Mesenchymal stem cell (in vitro differentiated cells and primary cell): ENCODE measurements at regions not wholly inside any gene's neighbourhood (a gene's known extent, or its start where the extent isn't known, plus 50 kb on each side); places are given as distances from the start of the nearest gene placed in this dataset.

Experiments used
- DNase-seq: peaks from one replicate; pipeline ENCODE4 v3.0.0-alpha.2; 2013
- H2AFZ ChIP-seq: one replicate; pipeline ENCODE4 v1.6.1; 2013; ENCODE audit warnings: low read depth, mild to moderate bottlenecking, control low read depth, inconsistent platforms, low read length, moderate library complexity
- H2AK5ac ChIP-seq: 2 replicates; pipeline ENCODE4 v1.6.1; 2013; ENCODE audit warnings: low read length, moderate library complexity, mild to moderate bottlenecking, inconsistent platforms; ENCODE audit not compliant: severe bottlenecking
- H2BK120ac ChIP-seq: one replicate; pipeline ENCODE4 v1.6.1; 2013; ENCODE audit warnings: low read depth, mild to moderate bottlenecking, inconsistent platforms, low read length, moderate library complexity
- H2BK12ac ChIP-seq, 2 experiments: one replicate each; pipeline ENCODE4 v1.6.1; 2013; ENCODE audit warnings: inconsistent platforms in 2 of 2, low read length in 2 of 2, mild to moderate bottlenecking in 2 of 2, moderate library complexity in 2 of 2, control low read depth in 1 of 2
- H2BK15ac ChIP-seq: one replicate; pipeline ENCODE4 v1.6.1; 2013; ENCODE audit warnings: mild to moderate bottlenecking, low read depth, inconsistent platforms; ENCODE audit not compliant: poor library complexity, severe bottlenecking
- H2BK5ac ChIP-seq: 2 replicates; pipeline ENCODE4 v1.6.1; 2013; ENCODE audit warnings: low read depth, mild to moderate bottlenecking, low read length, control low read depth, inconsistent platforms; ENCODE audit not compliant: poor library complexity, severe bottlenecking
- H3K14ac ChIP-seq, 2 experiments: one replicate each; pipeline ENCODE4 v1.6.1; 2013; ENCODE audit warnings: inconsistent platforms in 2 of 2, low read length in 2 of 2, control low read depth in 1 of 2, mild to moderate bottlenecking in 1 of 2, moderate library complexity in 1 of 2
- H3K18ac ChIP-seq, 2 experiments: one replicate each; pipeline ENCODE4 v1.6.1; 2013; ENCODE audit warnings: inconsistent platforms in 2 of 2, low read length in 2 of 2, control low read depth in 1 of 2, low read depth in 1 of 2, mild to moderate bottlenecking in 1 of 2
- H3K23ac ChIP-seq, 2 experiments: one replicate each; pipeline ENCODE4 v1.6.1; 2013; ENCODE audit warnings: inconsistent platforms in 2 of 2, low read length in 2 of 2, mild to moderate bottlenecking in 2 of 2, moderate library complexity in 2 of 2, control low read depth in 1 of 2
- H3K27ac ChIP-seq: 2 replicates; pipeline ENCODE4 v1.5.1; 2013; ENCODE audit warnings: mild to moderate bottlenecking, moderate library complexity, low read length, control low read depth, inconsistent platforms; ENCODE audit not compliant: poor library complexity, severe bottlenecking
- H3K27me3 ChIP-seq, 2 experiments: 2 replicates each; pipeline versions ENCODE4 v1.6.1 to v1.7.0; 2013; ENCODE audit warnings: low read length in 2 of 2, mild to moderate bottlenecking in 2 of 2, moderate library complexity in 2 of 2, control low read depth in 1 of 2, inconsistent platforms in 1 of 2; ENCODE audit not compliant: control insufficient read depth in 1 of 2, insufficient read depth in 1 of 2
- H3K36me3 ChIP-seq, 2 experiments: 2 replicates each; pipeline versions ENCODE4 v1.6.1 to v1.7.0; 2013; ENCODE audit warnings: low read length in 2 of 2, control low read depth in 1 of 2, inconsistent platforms in 1 of 2, low read depth in 1 of 2, mild to moderate bottlenecking in 1 of 2; ENCODE audit not compliant: insufficient read depth in 2 of 2, control insufficient read depth in 1 of 2
- H3K4ac ChIP-seq, 2 experiments: one replicate each; pipeline ENCODE4 v1.6.1; 2013; ENCODE audit warnings: inconsistent platforms in 2 of 2, low read length in 2 of 2, mild to moderate bottlenecking in 2 of 2, moderate library complexity in 2 of 2, control low read depth in 1 of 2, low read depth in 1 of 2
- H3K4me1 ChIP-seq: 2 replicates; pipeline ENCODE4 v1.6.1; 2013; ENCODE audit warnings: low read depth, low read length, control low read depth; ENCODE audit not compliant: control insufficient read depth, insufficient read depth
- H3K4me2 ChIP-seq: 2 replicates; pipeline ENCODE4 v1.6.1; 2013; ENCODE audit warnings: low read length, mild to moderate bottlenecking, inconsistent platforms; ENCODE audit not compliant: poor library complexity, severe bottlenecking
- H3K4me3 ChIP-seq, 2 experiments: 2 replicates each; pipeline versions ENCODE4 v1.5.1 to v1.7.0; 2013; ENCODE audit warnings: low read length in 2 of 2, mild to moderate bottlenecking in 2 of 2, control low read depth in 1 of 2, low read depth in 1 of 2; ENCODE audit not compliant: insufficient read depth in 1 of 2
- H3K79me1 ChIP-seq: replicated peaks from 2 replicates; pipeline ENCODE4 v1.6.1; 2013; ENCODE audit warnings: mild to moderate bottlenecking, control low read depth, low read length, inconsistent platforms; ENCODE audit not compliant: poor library complexity, severe bottlenecking
- H3K9ac ChIP-seq: 2 replicates; pipeline ENCODE4 v1.7.0; 2013; ENCODE audit warnings: mild to moderate bottlenecking, low read length, moderate library complexity
- H3K9me3 ChIP-seq: 2 replicates; pipeline ENCODE4 v1.7.0; 2013; ENCODE audit warnings: mild to moderate bottlenecking, low read length; ENCODE audit not compliant: control insufficient read depth
- H4K8ac ChIP-seq: one replicate; pipeline ENCODE4 v1.6.1; 2013; ENCODE audit warnings: inconsistent platforms, mild to moderate bottlenecking, low read length, moderate library complexity
- H4K91ac ChIP-seq: one replicate; pipeline ENCODE4 v1.6.1; 2013; ENCODE audit warnings: mild to moderate bottlenecking, low read length, inconsistent platforms
- WGBS: methylation state at CpG from one replicate; pipeline ENCODE4 v1.1.7; 2013; ENCODE audit warnings: mixed read lengths; 5-methylcytosine and 5-hydroxymethylcytosine counted together

GRCh38 chr3:127043041-127043641 is 60.2 kb downstream of the PLXNA1 start:
- no peak for DNase-seq
- Histone ChIP-seq H3K27me3 (peaks cover 0 to 23% of the 10 kb centered on the region in 2 experiments), H2BK15ac (no peak overlapping the region), H3K9me3 (no peaks in the 10 kb centered on the region), H2BK12ac (no peak overlapping the region), H3K9ac (peak overlapping the region; percentile 12), H3K14ac (peak overlapping the region in 1 of 2 experiments; percentile 29), H3K79me1 (no peaks in the 10 kb centered on the region), H4K91ac (no peak overlapping the region), H3K23ac (no peak overlapping the region), H3K4me1 (peaks cover 18% of the 10 kb centered on the region), H3K4ac (peak overlapping the region in 1 of 2 experiments; percentile 35), H4K8ac (no peak overlapping the region), H2AFZ (no peak overlapping the region), H2BK5ac (no peak overlapping the region), H3K4me3 (no peak overlapping the region), H3K36me3 (no peaks in the 10 kb centered on the region), H3K4me2 (no peak overlapping the region), H3K27ac (peak overlapping the region; percentile 79), H2AK5ac (peak overlapping the region; percentile 71), H3K18ac (peak overlapping the region in 1 of 2 experiments; percentile 5), H2BK120ac (no peak overlapping the region)
- WGBS: 69% methylated on average over 17 of the region's 17 CpGs

GRCh38 chr3:127043731-127044510 is 61.0 kb downstream of the PLXNA1 start:
- Histone ChIP-seq H3K14ac (no peak overlapping the region), H3K9ac (peak overlapping the region; percentile 12), H2AK5ac (peak overlapping the region; percentile 98), H3K27me3 (peaks cover 0 to 27% of the 10 kb centered on the region in 2 experiments), H2BK15ac (no peak overlapping the region), H3K4me1 (peaks cover 18% of the 10 kb centered on the region), H4K8ac (no peak overlapping the region), H4K91ac (no peak overlapping the region), H3K4ac (no peak overlapping the region), H3K36me3 (no peaks in the 10 kb centered on the region), H3K79me1 (no peaks in the 10 kb centered on the region), H3K27ac (peak overlapping the region; percentile 79), H3K9me3 (peaks cover 3% of the 10 kb centered on the region), H2BK5ac (peak overlapping the region; percentile 48), H3K18ac (no peak overlapping the region), H3K23ac (no peak overlapping the region), H2BK12ac (peak overlapping the region in 1 of 2 experiments; percentile 35), H2AFZ (no peak overlapping the region), H2BK120ac (no peak overlapping the region), H3K4me2 (no peak overlapping the region), H3K4me3 (no peak overlapping the region)
- 79% methylated on average over 7 of the region's 7 CpGs for WGBS
- no peak for DNase-seq

- Histone ChIP-seq H4K91ac (no peak overlapping the region), H3K23ac (no peak overlapping the region), H3K4me1 (peaks cover 18% of the 10 kb centered on the region), H4K8ac (no peak overlapping the region), H2BK120ac (no peak overlapping the region), H3K9me3 (peaks cover 10% of the 10 kb centered on the region), H2AK5ac (peak overlapping the region; percentile 49), H3K79me1 (no peaks in the 10 kb centered on the region), H2BK15ac (no peak overlapping the region), H3K27me3 (peaks cover 6 to 23% of the 10 kb centered on the region in 2 experiments), H3K14ac (no peak overlapping the region), H2BK12ac (no peak overlapping the region), H2AFZ (no peak overlapping the region), H3K4ac (no peak overlapping the region), H3K36me3 (no peaks in the 10 kb centered on the region), H3K4me2 (no peak overlapping the region), H3K18ac (no peak overlapping the region), H3K9ac (no peak overlapping the region), H3K27ac (no peak overlapping the region), H3K4me3 (no peak overlapping the region), H2BK5ac (no peak overlapping the region)
- DNase-seq: no peak
- WGBS: 27% methylated on average over 2 of the region's 4 CpGs
These were observed 62.1 kb downstream of the PLXNA1 start for GRCh38 chr3:127044996-127045395.

GRCh38 chr3:127045435-127046045 is 62.6 kb downstream of the PLXNA1 start:
- WGBS: 88% methylated on average over 4 of the region's 5 CpGs
- H4K91ac ChIP-seq: no peak overlapping the region

More at GRCh38 chr3:127045435-127046045, 62.6 kb downstream of the PLXNA1 start:
- Histone ChIP-seq H3K79me1 (no peaks in the 10 kb centered on the region), H3K18ac (no peak overlapping the region), H3K27me3 (peaks cover 7 to 19% of the 10 kb centered on the region in 2 experiments), H2BK5ac (no peak overlapping the region), H2BK15ac (no peak overlapping the region), H3K9me3 (peaks cover 11% of the 10 kb centered on the region), H3K23ac (no peak overlapping the region), H2BK120ac (no peak overlapping the region), H2AFZ (no peak overlapping the region), H4K8ac (no peak overlapping the region), H3K4me1 (peaks cover 18% of the 10 kb centered on the region), H3K36me3 (no peaks in the 10 kb centered on the region), H3K4ac (no peak overlapping the region), H3K27ac (no peak overlapping the region), H3K4me3 (no peak overlapping the region), H3K9ac (no peak overlapping the region), H2AK5ac (no peak overlapping the region), H3K4me2 (no peak overlapping the region), H3K14ac (no peak overlapping the region), H2BK12ac (no peak overlapping the region)
- no peak for DNase-seq
